ENCODE measurements at regions not wholly inside any gene's neighbourhood (a gene's known extent, or its start where the extent isn't known, plus 50 kb on each side); places are given as distances from the start of the nearest gene placed in this dataset.

- TF ChIP-seq, protein P1, sequence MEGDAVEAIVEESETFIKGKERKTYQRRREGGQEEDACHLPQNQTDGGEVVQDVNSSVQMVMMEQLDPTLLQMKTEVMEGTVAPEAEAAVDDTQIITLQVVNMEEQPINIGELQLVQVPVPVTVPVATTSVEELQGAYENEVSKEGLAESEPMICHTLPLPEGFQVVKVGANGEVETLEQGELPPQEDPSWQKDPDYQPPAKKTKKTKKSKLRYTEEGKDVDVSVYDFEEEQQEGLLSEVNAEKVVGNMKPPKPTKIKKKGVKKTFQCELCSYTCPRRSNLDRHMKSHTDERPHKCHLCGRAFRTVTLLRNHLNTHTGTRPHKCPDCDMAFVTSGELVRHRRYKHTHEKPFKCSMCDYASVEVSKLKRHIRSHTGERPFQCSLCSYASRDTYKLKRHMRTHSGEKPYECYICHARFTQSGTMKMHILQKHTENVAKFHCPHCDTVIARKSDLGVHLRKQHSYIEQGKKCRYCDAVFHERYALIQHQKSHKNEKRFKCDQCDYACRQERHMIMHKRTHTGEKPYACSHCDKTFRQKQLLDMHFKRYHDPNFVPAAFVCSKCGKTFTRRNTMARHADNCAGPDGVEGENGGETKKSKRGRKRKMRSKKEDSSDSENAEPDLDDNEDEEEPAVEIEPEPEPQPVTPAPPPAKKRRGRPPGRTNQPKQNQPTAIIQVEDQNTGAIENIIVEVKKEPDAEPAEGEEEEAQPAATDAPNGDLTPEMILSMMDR (IDR thresholded peaks at IDR 0.05; ENCODE audit: extremely low read depth, low read depth, low read length) = no peak
- no peak overlapping the region for H3K4me2 ChIP-seq (ENCODE audit: insufficient read depth, low read length)
- H3K36me3 ChIP-seq (ENCODE audit: insufficient read depth, low read length) = no peaks in the 10 kb centered on the region
- H3K9me3 ChIP-seq (ENCODE audit: low read depth, low read length) = no peaks in the 10 kb centered on the region
- H4K20me1 ChIP-seq (ENCODE audit: insufficient read depth, low read length) = no peaks in the 10 kb centered on the region
- no peaks in the 10 kb centered on the region for H3K79me2 ChIP-seq (ENCODE audit: insufficient read depth, low read length)
- H3K27me3 ChIP-seq (ENCODE audit: insufficient read depth, low read length) = no peaks in the 10 kb centered on the region
- DNase-seq (ENCODE audit: insufficient read length, low spot score, missing footprints) = no peak
- peaks cover 5% of the 10 kb centered on the region for H3K4me1 ChIP-seq (ENCODE audit: insufficient read depth, low read length)
- no peak overlapping the region for H3K4me3 ChIP-seq (ENCODE audit: insufficient read depth, low read length)
- H2AFZ ChIP-seq (ENCODE audit: low read length) = no peak overlapping the region
- no peak overlapping the region for H3K27ac ChIP-seq (ENCODE audit: low read depth, low read length)
These were observed 105.2 kb upstream of the AMZ2 start for GRCh38 chr17:68142595-68142994.

DNA sequence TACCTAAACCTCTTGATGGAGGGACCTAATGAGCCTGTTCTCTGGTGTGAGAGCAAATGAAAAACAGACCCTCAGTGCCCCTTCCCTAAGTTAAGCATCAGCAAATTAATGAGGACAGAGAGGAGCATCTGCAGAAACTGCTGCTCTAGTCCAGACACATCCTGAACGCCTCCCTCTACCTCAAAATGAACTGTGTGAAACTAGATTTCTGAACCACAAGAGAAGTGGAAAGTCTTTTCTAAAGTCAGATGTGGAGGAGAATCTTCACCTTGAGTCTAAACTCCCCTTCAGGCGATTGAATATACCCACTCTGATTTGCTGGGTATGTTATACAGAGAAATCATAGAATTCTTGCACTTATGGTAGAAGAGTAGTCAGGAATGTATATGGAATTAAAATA lies 104.4 kb upstream of the AMZ2 start:
- Histone ChIP-seq H3K9me3 (ENCODE audit: low read depth, low read length) (no peaks in the 10 kb centered on the region), H4K20me1 (ENCODE audit: insufficient read depth, low read length) (no peaks in the 10 kb centered on the region), H3K4me2 (ENCODE audit: insufficient read depth, low read length) (no peak overlapping the region), H3K4me1 (ENCODE audit: insufficient read depth, low read length) (peaks cover 5% of the 10 kb centered on the region), H3K27me3 (ENCODE audit: insufficient read depth, low read length) (no peaks in the 10 kb centered on the region), H3K27ac (ENCODE audit: low read depth, low read length) (no peak overlapping the region), H3K4me3 (ENCODE audit: insufficient read depth, low read length) (no peak overlapping the region), H2AFZ (ENCODE audit: low read length) (no peak overlapping the region), H3K36me3 (ENCODE audit: insufficient read depth, low read length) (no peaks in the 10 kb centered on the region), H3K79me2 (ENCODE audit: insufficient read depth, low read length) (no peaks in the 10 kb centered on the region)
- no peak for DNase-seq (ENCODE audit: insufficient read length, low spot score, missing footprints)
- TF ChIP-seq, protein P1 (IDR thresholded peaks at IDR 0.05; ENCODE audit: extremely low read depth, low read depth, low read length) = no peak

DNA sequence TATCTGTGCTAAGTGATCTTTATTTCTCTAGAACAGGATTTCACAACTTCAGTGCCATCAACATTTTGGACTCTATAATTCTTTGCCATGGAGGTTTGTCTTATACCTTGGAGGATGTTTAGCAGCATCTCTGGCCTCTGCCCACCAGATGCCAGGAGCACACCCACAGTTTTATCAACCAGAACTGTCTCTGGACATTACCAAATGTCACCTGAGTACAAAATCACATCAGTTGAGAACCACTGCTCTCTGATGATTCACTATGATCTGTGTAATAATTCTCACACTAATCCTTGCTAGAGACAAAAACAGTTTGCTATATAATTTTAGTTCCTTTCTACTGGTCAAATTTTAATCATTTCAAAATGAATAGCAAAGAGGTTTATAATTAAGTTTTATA lies 102.8 kb upstream of the AMZ2 start:
- H3K27ac ChIP-seq (ENCODE audit: low read depth, low read length) = no peak overlapping the region
- H3K4me3 ChIP-seq (ENCODE audit: insufficient read depth, low read length) = no peak overlapping the region
- peaks cover under 1% of the 10 kb centered on the region for H3K27me3 ChIP-seq (ENCODE audit: insufficient read depth, low read length)
- DNase-seq (ENCODE audit: insufficient read length, low spot score, missing footprints) = no peak
- H3K4me2 ChIP-seq (ENCODE audit: insufficient read depth, low read length) = no peak overlapping the region
- H3K4me1 ChIP-seq (ENCODE audit: insufficient read depth, low read length) = peaks cover 5% of the 10 kb centered on the region
- TF ChIP-seq, protein P1 (IDR thresholded peaks at IDR 0.05; ENCODE audit: extremely low read depth, low read depth, low read length) = no peak
- no peaks in the 10 kb centered on the region for H3K36me3 ChIP-seq (ENCODE audit: insufficient read depth, low read length)
- H4K20me1 ChIP-seq (ENCODE audit: insufficient read depth, low read length) = no peaks in the 10 kb centered on the region
- no peaks in the 10 kb centered on the region for H3K9me3 ChIP-seq (ENCODE audit: low read depth, low read length)
- H2AFZ ChIP-seq (ENCODE audit: low read length) = no peak overlapping the region
- no peaks in the 10 kb centered on the region for H3K79me2 ChIP-seq (ENCODE audit: insufficient read depth, low read length)

DNA sequence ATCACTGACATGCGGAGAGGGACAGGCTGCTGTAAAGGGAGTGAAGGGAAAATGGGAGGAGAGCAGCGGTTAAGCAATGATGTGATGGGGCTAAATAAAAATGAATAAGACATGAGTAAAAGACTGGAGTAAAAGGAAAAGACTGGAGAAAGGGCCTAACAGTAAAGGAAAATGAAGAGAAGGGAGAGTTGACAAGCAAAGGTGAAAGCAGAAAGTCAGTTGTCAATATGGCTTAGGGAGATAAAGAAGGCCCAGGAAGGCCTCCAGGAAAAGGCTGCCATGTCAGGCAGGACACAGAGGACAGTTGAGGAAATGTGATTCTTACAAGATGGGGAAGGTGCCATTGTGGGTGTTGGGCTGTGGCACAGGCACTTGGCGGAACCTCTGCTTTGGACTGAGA lies 98.9 kb upstream of the AMZ2 start:
- H2AFZ ChIP-seq (ENCODE audit: low read length) = no peak overlapping the region
- no peaks in the 10 kb centered on the region for H3K4me1 ChIP-seq (ENCODE audit: insufficient read depth, low read length)
- DNase-seq (ENCODE audit: insufficient read length, low spot score, missing footprints) = no peak
- H3K4me3 ChIP-seq (ENCODE audit: insufficient read depth, low read length) = no peak overlapping the region
- no peaks in the 10 kb centered on the region for H4K20me1 ChIP-seq (ENCODE audit: insufficient read depth, low read length)
- no peak overlapping the region for H3K27ac ChIP-seq (ENCODE audit: low read depth, low read length)
- TF ChIP-seq, protein P1 (IDR thresholded peaks at IDR 0.05; ENCODE audit: extremely low read depth, low read depth, low read length) = no peak
- no peaks in the 10 kb centered on the region for H3K9me3 ChIP-seq (ENCODE audit: low read depth, low read length)
- peaks cover 3% of the 10 kb centered on the region for H3K27me3 ChIP-seq (ENCODE audit: insufficient read depth, low read length)
- H3K36me3 ChIP-seq (ENCODE audit: insufficient read depth, low read length) = no peaks in the 10 kb centered on the region
- no peaks in the 10 kb centered on the region for H3K79me2 ChIP-seq (ENCODE audit: insufficient read depth, low read length)
- H3K4me2 ChIP-seq (ENCODE audit: insufficient read depth, low read length) = no peak overlapping the region
